IMR-90 (cell line): ENCODE measurements at regions not wholly inside any gene's neighbourhood (a gene's known extent, or its start where the extent isn't known, plus 50 kb on each side); places are given as distances from the start of the nearest gene placed in this dataset.
A peak's percentile ranks its signal among the peaks of the same experiment; 100 is the strongest.

Experiments
- ATAC-seq: fragments of 200-7000 bp; cut with Tn5 transposase; 2 replicates; pipeline ENCODE4 v1.9.1; 2020; ENCODE audit warnings: low read depth, mild to moderate bottlenecking, moderate library complexity
- BruUV-seq: library from RNA; stranded (reverse); fragments of 400-500 nt; replicated peaks from 2 replicates; lab custom pipeline; 2021; lab: Mats Ljungman, UMichigan
- CTCF ChIA-PET: fragments of 300-600 bp; formaldehyde crosslinking; extraction: SDS; loops from one replicate; lab custom pipeline; 2021; ENCODE audit warnings: antibody characterized with exemption; lab: Yijun Ruan, JAX
- POLR2A ChIA-PET: fragments of 300-600 bp; sonication (Branson Sonifier 250); formaldehyde crosslinking; loops from one replicate; lab custom pipeline; 2022; ENCODE audit warnings: antibody characterized with exemption; ENCODE audit not compliant: unreplicated experiment; lab: Charles Lee
- DNase-seq: peaks from one replicate; pipeline ENCODE4 v3.0.0; 2013
- H2AFZ ChIP-seq: replicated peaks from 2 replicates; pipeline ENCODE3; 2013; ENCODE audit warnings: low read length, mild to moderate bottlenecking; ENCODE audit not compliant: poor library complexity
- H2AK5ac ChIP-seq: 2 replicates; pipeline ENCODE4 v1.6.1; 2013; ENCODE audit warnings: low read depth, low read length, inconsistent platforms
- H2AK9ac ChIP-seq: replicated peaks from 2 replicates; pipeline ENCODE3; 2013; ENCODE audit warnings: mild to moderate bottlenecking, low read depth, low read length, moderate library complexity; ENCODE audit not compliant: poor library complexity
- H2BK120ac ChIP-seq: 2 replicates; pipeline ENCODE4 v1.6.1; 2013; ENCODE audit warnings: low read depth, low read length, inconsistent platforms
- H2BK15ac ChIP-seq: 3 replicates; pipeline ENCODE4 v1.6.1; 2013; ENCODE audit warnings: low read depth, low read length, inconsistent platforms
- H2BK20ac ChIP-seq: 2 replicates; pipeline ENCODE4 v1.6.1; 2013; ENCODE audit warnings: low read depth, mild to moderate bottlenecking, inconsistent platforms, low read length, moderate library complexity
- H2BK5ac ChIP-seq: 2 replicates; pipeline ENCODE4 v1.6.1; 2013; ENCODE audit warnings: mild to moderate bottlenecking, low read depth, low read length, inconsistent platforms; ENCODE audit not compliant: poor library complexity, severe bottlenecking
- H3K14ac ChIP-seq: replicated peaks from 2 replicates; pipeline ENCODE4 v1.6.1; 2013; ENCODE audit warnings: low read depth, low read length, inconsistent platforms
- H3K18ac ChIP-seq: 2 replicates; pipeline ENCODE4 v1.6.1; 2013; ENCODE audit warnings: low read depth, low read length, control low read depth
- H3K23ac ChIP-seq: 2 replicates; pipeline ENCODE4 v1.6.1; 2013; ENCODE audit warnings: low read depth, low read length, inconsistent platforms
- H3K27ac ChIP-seq: 2 replicates; pipeline ENCODE4 v1.5.1; 2013; ENCODE audit warnings: mild to moderate bottlenecking, control low read depth, low read length; ENCODE audit not compliant: insufficient read depth
- H3K27me3 ChIP-seq: 2 replicates; pipeline ENCODE4 v1.6.1; 2013; ENCODE audit warnings: low read length; ENCODE audit not compliant: control insufficient read depth, insufficient read depth
- H3K36me3 ChIP-seq: 2 replicates; pipeline ENCODE4 v1.6.1; 2013; ENCODE audit warnings: low read length, mixed read lengths; ENCODE audit not compliant: control insufficient read depth, insufficient read depth
- H3K4ac ChIP-seq: 2 replicates; pipeline ENCODE4 v1.6.1; 2013; ENCODE audit warnings: low read depth, low read length, inconsistent platforms
- H3K4me1 ChIP-seq: 2 replicates; pipeline ENCODE4 v1.6.1; 2013; ENCODE audit warnings: low read length, mixed read lengths; ENCODE audit not compliant: control insufficient read depth, insufficient read depth
- H3K4me2 ChIP-seq: 2 replicates; pipeline ENCODE4 v1.6.1; 2013; ENCODE audit warnings: low read depth, mild to moderate bottlenecking, control low read depth, low read length, moderate library complexity
- H3K4me3 ChIP-seq: 2 replicates; pipeline ENCODE4 v1.5.1; 2013; ENCODE audit warnings: low read depth, mild to moderate bottlenecking, control low read depth, low read length, moderate library complexity; ENCODE audit not compliant: insufficient read depth
- H3K56ac ChIP-seq: 2 replicates; pipeline ENCODE4 v1.6.1; 2013; ENCODE audit warnings: low read length, inconsistent platforms; ENCODE audit not compliant: insufficient read depth; ENCODE audit errors: extremely low read depth
- H3K79me1 ChIP-seq, 2 experiments: 2 replicates each; pipeline ENCODE4 v1.6.1; 2013; ENCODE audit warnings: low read length in 2 of 2, inconsistent platforms in 1 of 2, low read depth in 1 of 2
- H3K9ac ChIP-seq: 2 replicates; pipeline ENCODE4 v1.6.1; 2013; ENCODE audit warnings: low read depth, low read length, control low read depth
- H3K9me1 ChIP-seq: 2 replicates; pipeline ENCODE4 v1.6.1; 2013; ENCODE audit warnings: low read length, inconsistent platforms; ENCODE audit not compliant: insufficient read depth
- H3K9me3 ChIP-seq: 2 replicates; pipeline ENCODE4 v1.6.1; 2013; ENCODE audit warnings: low read length; ENCODE audit not compliant: control insufficient read depth, insufficient read depth
- H4K20me1 ChIP-seq: 2 replicates; pipeline ENCODE4 v1.6.1; 2013; ENCODE audit warnings: low read length, inconsistent platforms; ENCODE audit not compliant: insufficient read depth
- H4K5ac ChIP-seq: 2 replicates; pipeline ENCODE4 v1.6.1; 2013; ENCODE audit warnings: mild to moderate bottlenecking, low read depth, low read length, control low read depth
- H4K8ac ChIP-seq, 2 experiments: 2 replicates each; pipeline ENCODE4 v1.6.1; 2013; ENCODE audit warnings: low read depth in 2 of 2, low read length in 2 of 2, control low read depth in 1 of 2, inconsistent platforms in 1 of 2
- H4K91ac ChIP-seq: 2 replicates; pipeline ENCODE4 v1.6.1; 2013; ENCODE audit warnings: low read depth, low read length, inconsistent platforms; ENCODE audit not compliant: insufficient read depth
- BHLHE40 ChIP-seq: fragments of 150-350 bp; IDR thresholded peaks from 2 replicates; pipeline ENCODE4 v1.6.1; 2016; ENCODE audit warnings: mild to moderate bottlenecking, low read depth, low read length
- CEBPB ChIP-seq: IDR thresholded peaks from 2 replicates; pipeline ENCODE4 v1.6.1; 2012; ENCODE audit warnings: low read depth, low read length, improper control_type of control experiment
- CHD1 ChIP-seq: IDR thresholded peaks from 2 replicates; pipeline ENCODE4 v1.6.1; 2012; ENCODE audit warnings: low read depth, low read length, improper control_type of control experiment
- MAFK ChIP-seq: IDR thresholded peaks from 2 replicates; pipeline ENCODE4 v1.6.1; 2012; ENCODE audit warnings: low read depth, low read length, improper control_type of control experiment
- MXI1 ChIP-seq: IDR thresholded peaks from 2 replicates; pipeline ENCODE4 v1.6.1; 2012; ENCODE audit warnings: low read depth, mild to moderate bottlenecking, low read length, moderate library complexity, borderline replicate concordance
- NFE2L2 ChIP-seq: fragments of 150-350 bp; IDR thresholded peaks from 2 replicates; pipeline ENCODE4 v1.6.1; 2016; ENCODE audit warnings: low read depth, mild to moderate bottlenecking, low read length
- POLR2A ChIP-seq: IDR thresholded peaks from 2 replicates; pipeline ENCODE4 v1.6.1; 2012; ENCODE audit warnings: mild to moderate bottlenecking, low read depth, low read length
- RAD21 ChIP-seq: IDR thresholded peaks from 2 replicates; pipeline ENCODE4 v1.6.1; 2012; ENCODE audit warnings: low read length, improper control_type of control experiment
- RFX5 ChIP-seq: IDR thresholded peaks from 2 replicates; pipeline ENCODE4 v1.8.0; 2012; ENCODE audit warnings: low read depth, mild to moderate bottlenecking, low read length, moderate library complexity
- WGBS, 2 experiments: methylation state at CpG; one replicate each; pipeline versions ENCODE4 v1.1.5 to v1.1.7; 2013; ENCODE audit warnings: missing lambda C conversion rate in 2 of 2; ENCODE audit not compliant: insufficient read length in 1 of 2; ENCODE audit errors: extremely low coverage in 2 of 2; 5-methylcytosine and 5-hydroxymethylcytosine counted together
- dilution Hi-C: fragments of 300-500 bp; cut with HindIII; formaldehyde crosslinking; loops from one replicate; pipeline ENCODE4 v1.14.3; 2018; ENCODE audit warnings: low sequenced_read_pairs; ENCODE audit not compliant: unreplicated experiment
- in situ Hi-C: fragments of 300-500 bp; cut with MboI; formaldehyde crosslinking; loops from 3 replicates; pipeline ENCODE4 v1.14.3; 2019; ENCODE audit warnings: low sequenced_read_pairs, inconsistent platforms, mixed read lengths
- intact Hi-C: fragments of 100-400 bp; cut with micrococcal nuclease; formaldehyde crosslinking; loops from 2 replicates; pipeline ENCODE4 v1.10.0; 2022
- TF ChIP-seq, protein P1 (sequence below): conservative IDR thresholded peaks from 2 replicates; pipeline ENCODE4 v1.5.1; 2012; ENCODE audit warnings: mild to moderate bottlenecking, low read depth, low read length, improper control_type of control experiment

DNA sequence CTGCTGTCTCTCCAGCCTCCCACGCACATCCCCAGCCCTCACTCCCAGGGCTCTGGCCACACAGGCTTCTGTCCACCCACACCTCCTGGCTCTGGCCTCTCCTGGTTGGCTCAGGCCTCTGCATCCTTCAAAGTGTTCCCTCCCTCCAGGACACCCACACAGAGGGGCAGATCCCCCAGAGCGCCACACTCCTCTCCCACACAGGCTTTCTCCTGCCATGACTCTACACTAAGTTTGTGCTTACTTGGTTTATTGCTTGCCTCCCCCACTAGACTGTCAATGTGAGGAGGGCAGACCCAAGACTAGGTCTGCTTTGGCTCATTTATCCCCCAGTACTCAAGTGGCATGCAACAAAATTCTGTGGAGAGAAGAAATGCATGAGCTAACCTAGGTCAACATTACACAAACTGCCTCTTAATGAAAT, 67.0 kb upstream of the SPOCK1 start:
- no peak overlapping the region for H3K14ac ChIP-seq
- no peak overlapping the region for H2BK120ac ChIP-seq
- no peak overlapping the region for H4K8ac ChIP-seq
- H4K5ac ChIP-seq, result no peak overlapping the region
- no peak overlapping the region for H2AK5ac ChIP-seq
- dilution Hi-C loops (no loop called here), in situ Hi-C loops (no loop called here), intact Hi-C loops (no loop called here)
- no peak overlapping the region for H2AFZ ChIP-seq
- H3K79me1 ChIP-seq, result no peaks in the 10 kb centered on the region
- ATAC-seq (no peak; the same call in 1 of the 2 replicates), DNase-seq (peak; percentile 7)
- H3K23ac ChIP-seq, result no peak overlapping the region
- no peak overlapping the region for H4K91ac ChIP-seq
- ChIA-PET POLR2A (no interaction called here), CTCF (no interaction called here)
- no peaks in the 10 kb centered on the region for H4K20me1 ChIP-seq
- BruUV-seq, result no TSS peak
- H3K9ac ChIP-seq, result no peak overlapping the region
- H3K9me3 ChIP-seq, result no peaks in the 10 kb centered on the region; the same call in 1 of the 2 replicates
- H3K18ac ChIP-seq, result no peak overlapping the region
- peaks cover 3% of the 10 kb centered on the region for H3K4me1 ChIP-seq
- H3K9me1 ChIP-seq, result no peaks in the 10 kb centered on the region
- H3K56ac ChIP-seq, result no peak overlapping the region
- H2BK20ac ChIP-seq, result no peak overlapping the region
- H3K27me3 ChIP-seq, result no peaks in the 10 kb centered on the region
- H3K4me3 ChIP-seq, result no peak overlapping the region
- H3K4me2 ChIP-seq, result no peak overlapping the region
- WGBS, 2 experiments, result 44% methylated on average over 2 of the region's 2 CpGs; no CpG with 5 or more reads in 1 of the 2 experiments
- H3K4ac ChIP-seq, result no peak overlapping the region
- no peaks in the 10 kb centered on the region for H3K36me3 ChIP-seq
- H2AK9ac ChIP-seq, result no peak overlapping the region
- H2BK5ac ChIP-seq, result no peak overlapping the region
- H3K27ac ChIP-seq, result no peak overlapping the region
- no peak overlapping the region for H2BK15ac ChIP-seq
- no peak for TF ChIP-seq POLR2A
- TF ChIP-seq, protein P1, sequence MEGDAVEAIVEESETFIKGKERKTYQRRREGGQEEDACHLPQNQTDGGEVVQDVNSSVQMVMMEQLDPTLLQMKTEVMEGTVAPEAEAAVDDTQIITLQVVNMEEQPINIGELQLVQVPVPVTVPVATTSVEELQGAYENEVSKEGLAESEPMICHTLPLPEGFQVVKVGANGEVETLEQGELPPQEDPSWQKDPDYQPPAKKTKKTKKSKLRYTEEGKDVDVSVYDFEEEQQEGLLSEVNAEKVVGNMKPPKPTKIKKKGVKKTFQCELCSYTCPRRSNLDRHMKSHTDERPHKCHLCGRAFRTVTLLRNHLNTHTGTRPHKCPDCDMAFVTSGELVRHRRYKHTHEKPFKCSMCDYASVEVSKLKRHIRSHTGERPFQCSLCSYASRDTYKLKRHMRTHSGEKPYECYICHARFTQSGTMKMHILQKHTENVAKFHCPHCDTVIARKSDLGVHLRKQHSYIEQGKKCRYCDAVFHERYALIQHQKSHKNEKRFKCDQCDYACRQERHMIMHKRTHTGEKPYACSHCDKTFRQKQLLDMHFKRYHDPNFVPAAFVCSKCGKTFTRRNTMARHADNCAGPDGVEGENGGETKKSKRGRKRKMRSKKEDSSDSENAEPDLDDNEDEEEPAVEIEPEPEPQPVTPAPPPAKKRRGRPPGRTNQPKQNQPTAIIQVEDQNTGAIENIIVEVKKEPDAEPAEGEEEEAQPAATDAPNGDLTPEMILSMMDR, result no peak
- no peak for TF ChIP-seq CEBPB
- no peak for TF ChIP-seq MAFK
- TF ChIP-seq RFX5, result no peak
- no peak for TF ChIP-seq RAD21
- no peak for TF ChIP-seq CHD1
- no peak for TF ChIP-seq BHLHE40
- no peak for TF ChIP-seq NFE2L2
- no peak for TF ChIP-seq MXI1
